Thoracic aorta (tissue), 2 donors: ENCODE measurements at regions not wholly inside any gene's neighbourhood (a gene's known extent, or its start where the extent isn't known, plus 50 kb on each side); places are given as distances from the start of the nearest gene placed in this dataset.

Experiments
- ATAC-seq: fragments of 150-250 bp; one replicate; pipeline ENCODE4 v1.8.0; 2017; ENCODE audit warnings: low read depth; ENCODE audit not compliant: insufficient number of reproducible peaks, low FRiP score
- DNase-seq: peaks from one replicate; pipeline ENCODE4 v3.0.0-alpha.2; 2020; ENCODE audit warnings: low spot score
- H3K27ac ChIP-seq, 2 donors: fragments of 200-600 bp; sonication (generic); 1 replicate in 1 of 2; 2 replicates in 1 of 2; pipeline ENCODE4 v1.5.1; 2016; ENCODE audit warnings: mild to moderate bottlenecking in 2 of 2, moderate library complexity in 2 of 2
- H3K27me3 ChIP-seq: fragments of 200-600 bp; sonication (generic); replicated peaks from 2 replicates; pipeline ENCODE4 v1.6.0; 2016; ENCODE audit warnings: mild to moderate bottlenecking; ENCODE audit not compliant: insufficient read depth
- H3K36me3 ChIP-seq: fragments of 200-600 bp; sonication (generic); one replicate; pipeline ENCODE4 v1.5.1; 2016
- H3K4me1 ChIP-seq, 2 donors: fragments of 200-600 bp; sonication (generic); 1 replicate in 1 of 2; 2 replicates in 1 of 2; pipeline versions ENCODE4 v1.5.1 to v1.6.0; 2016; ENCODE audit warnings: low read depth in 2 of 2, mild to moderate bottlenecking in 1 of 2; ENCODE audit not compliant: control insufficient read depth in 1 of 2
- H3K4me3 ChIP-seq: fragments of 200-600 bp; sonication (generic); 2 replicates; pipeline ENCODE4 v1.5.1; 2016; ENCODE audit warnings: mild to moderate bottlenecking
- H3K9me3 ChIP-seq: fragments of 200-600 bp; sonication (generic); 2 replicates; pipeline ENCODE4 v1.5.1; 2016
- CTCF ChIP-seq: fragments of 200-600 bp; sonication (generic); IDR thresholded peaks from one replicate; pipeline ENCODE4 v1.5.1; 2019; ENCODE audit warnings: antibody characterized with exemption

- no peak for ATAC-seq
- H3K27ac ChIP-seq = no peak overlapping the region
- no peak for DNase-seq
- no peaks in the 10 kb centered on the region for H3K4me1 ChIP-seq
- H3K27me3 ChIP-seq = no peaks in the 10 kb centered on the region
- no peak for TF ChIP-seq CTCF
- no peaks in the 10 kb centered on the region for H3K36me3 ChIP-seq
- H3K9me3 ChIP-seq = no peaks in the 10 kb centered on the region
- H3K4me3 ChIP-seq = no peak overlapping the region
These were observed 149.7 kb downstream of the BRMS1L start for GRCh38 chr14:35975814-35976213.

GRCh38 chr14:35973770-35974169, 147.6 kb downstream of the BRMS1L start:
- Histone ChIP-seq H3K4me1 (no peaks in the 10 kb centered on the region), H3K9me3 (no peaks in the 10 kb centered on the region), H3K27ac (no peak overlapping the region), H3K27me3 (no peaks in the 10 kb centered on the region), H3K4me3 (no peak overlapping the region), H3K36me3 (no peaks in the 10 kb centered on the region)
- DNase-seq = no peak
- TF ChIP-seq CTCF = no peak
- ATAC-seq = no peak

GRCh38 chr14:35971965-35972630, 146.0 kb downstream of the BRMS1L start:
- no peaks in the 10 kb centered on the region for H3K27me3 ChIP-seq
- no peaks in the 10 kb centered on the region for H3K4me1 ChIP-seq
- no peak overlapping the region for H3K4me3 ChIP-seq
- DNase-seq (no peak), ATAC-seq (no peak)
- no peaks in the 10 kb centered on the region for H3K9me3 ChIP-seq
- no peaks in the 10 kb centered on the region for H3K36me3 ChIP-seq
- no peak overlapping the region for H3K27ac ChIP-seq
- no peak for TF ChIP-seq CTCF

- no peaks in the 10 kb centered on the region for H3K9me3 ChIP-seq
- DNase-seq (no peak), ATAC-seq (no peak)
- no peaks in the 10 kb centered on the region for H3K27me3 ChIP-seq
- TF ChIP-seq CTCF = no peak
- H3K27ac ChIP-seq = no peak overlapping the region
- no peaks in the 10 kb centered on the region for H3K4me1 ChIP-seq
- H3K36me3 ChIP-seq = no peaks in the 10 kb centered on the region
- no peak overlapping the region for H3K4me3 ChIP-seq
These were observed 143.2 kb downstream of the BRMS1L start for GRCh38 chr14:35969310-35969709.

- Histone ChIP-seq H3K27ac (no peak overlapping the region), H3K9me3 (no peaks in the 10 kb centered on the region), H3K36me3 (no peaks in the 10 kb centered on the region), H3K4me3 (no peak overlapping the region), H3K27me3 (no peaks in the 10 kb centered on the region), H3K4me1 (no peaks in the 10 kb centered on the region)
- ATAC-seq = no peak
- TF ChIP-seq CTCF = no peak
- no peak for DNase-seq
These were observed 139.3 kb downstream of the BRMS1L start for GRCh38 chr14:35965400-35965799.
